GM23338 (cell line): ENCODE measurements at regions not wholly inside any gene's neighbourhood (a gene's known extent, or its start where the extent isn't known, plus 50 kb on each side); places are given as distances from the start of the nearest gene placed in this dataset.

Experiments
- ATAC-seq: fragments of 200-7000 bp; cut with Tn5 transposase; 3 replicates; pipeline ENCODE4 v1.9.1; 2020
- DNase-seq: peaks from one replicate; pipeline ENCODE4 v3.0.0-alpha.2; 2015; ENCODE audit warnings: low spot score
- H2AFZ ChIP-seq: fragments of 200-600 bp; sonication (generic); 2 replicates; pipeline ENCODE4 v1.8.0; 2016; ENCODE audit warnings: antibody characterized with exemption, mild to moderate bottlenecking, moderate library complexity
- H3F3A ChIP-seq: fragments of 200-600 bp; sonication (generic); replicated peaks from 2 replicates; pipeline ENCODE4 v1.8.0; 2017; ENCODE audit warnings: antibody characterized with exemption, mixed run types, low read depth
- H3K27ac ChIP-seq: fragments of 200-600 bp; sonication (generic); 2 replicates; pipeline ENCODE4 v1.6.1; 2016; ENCODE audit warnings: low read depth
- H3K27me3 ChIP-seq: fragments of 200-600 bp; sonication (generic); 2 replicates; pipeline ENCODE4 v1.8.0; 2016; ENCODE audit warnings: mild to moderate bottlenecking, mixed run types, moderate library complexity; ENCODE audit not compliant: insufficient read depth
- H3K36me3 ChIP-seq: fragments of 200-600 bp; sonication (generic); 2 replicates; pipeline ENCODE4 v1.8.0; 2016; ENCODE audit warnings: mild to moderate bottlenecking; ENCODE audit not compliant: insufficient read depth
- H3K4me1 ChIP-seq: fragments of 200-600 bp; sonication (generic); 2 replicates; pipeline ENCODE4 v1.8.0; 2016; ENCODE audit warnings: mild to moderate bottlenecking, moderate library complexity; ENCODE audit not compliant: insufficient read depth
- H3K4me2 ChIP-seq: fragments of 200-600 bp; sonication (generic); 2 replicates; pipeline ENCODE4 v1.7.1; 2017; ENCODE audit warnings: mixed run types
- H3K4me3 ChIP-seq: fragments of 200-600 bp; sonication (generic); 2 replicates; pipeline ENCODE4 v1.6.1; 2016; ENCODE audit warnings: mixed run types
- H3K79me2 ChIP-seq: fragments of 200-600 bp; sonication (generic); replicated peaks from 2 replicates; pipeline ENCODE4 v1.8.0; 2017; ENCODE audit warnings: mild to moderate bottlenecking; ENCODE audit not compliant: insufficient read depth
- H3K9me2 ChIP-seq: fragments of 200-600 bp; sonication (generic); 2 replicates; pipeline ENCODE4 v1.8.0; 2017; ENCODE audit not compliant: insufficient read depth
- H4K20me1 ChIP-seq: fragments of 200-600 bp; sonication (generic); replicated peaks from 2 replicates; pipeline ENCODE4 v1.8.0; 2017; ENCODE audit warnings: mild to moderate bottlenecking; ENCODE audit not compliant: insufficient read depth
- H3K27ac Mint-ChIP-seq: 2 replicates; pipeline ENCODE4 v1.8.0; 2020; ENCODE audit warnings: inconsistent platforms, mild to moderate bottlenecking, moderate library complexity, mixed read lengths
- H3K27me3 Mint-ChIP-seq: 3 replicates; pipeline ENCODE4 v1.8.0; 2022; ENCODE audit warnings: low read depth, mild to moderate bottlenecking, moderate library complexity, mixed read lengths, inconsistent platforms; ENCODE audit not compliant: insufficient read depth, poor library complexity
- H3K36me3 Mint-ChIP-seq: 3 replicates; pipeline ENCODE4 v1.8.0; 2021; ENCODE audit warnings: low read depth, mild to moderate bottlenecking, inconsistent platforms, moderate library complexity, mixed read lengths
- H3K4me1 Mint-ChIP-seq: 3 replicates; pipeline ENCODE4 v1.8.0; 2020; ENCODE audit warnings: mild to moderate bottlenecking, inconsistent platforms, mixed read lengths
- H3K4me3 Mint-ChIP-seq: 3 replicates; pipeline ENCODE4 v1.8.0; 2021; ENCODE audit warnings: moderate library complexity, mild to moderate bottlenecking, inconsistent platforms, mixed read lengths
- H3K9me3 Mint-ChIP-seq: 3 replicates; pipeline ENCODE4 v1.8.0; 2020; ENCODE audit warnings: moderate library complexity, mild to moderate bottlenecking, inconsistent platforms, mixed read lengths
- CREB1 ChIP-seq: fragments of 250-450 bp; sonication (Bioruptor Pico); IDR thresholded peaks from 2 replicates; pipeline ENCODE4 v1.5.0; 2020; ENCODE audit warnings: low read depth, mild to moderate bottlenecking, moderate library complexity
- CTCF ChIP-seq, 2 experiments: fragments of 200-600 bp in 1 of 2; sonication (generic) in 1 of 2; conservative IDR thresholded peaks; 2 replicates each; pipeline versions ENCODE4 v1.5.1 to v1.6.1; 2016 to 2017; ENCODE audit warnings: antibody characterized with exemption in 2 of 2, low read depth in 2 of 2, mild to moderate bottlenecking in 2 of 2, moderate library complexity in 1 of 2
- ETS1 ChIP-seq: IDR thresholded peaks from 2 replicates; pipeline ENCODE4 v1.6.1; 2016; ENCODE audit warnings: antibody characterized with exemption
- EZH2 ChIP-seq: fragments of 200-600 bp; sonication (generic); IDR thresholded peaks from one replicate; pipeline ENCODE4 v1.8.0; 2017; ENCODE audit warnings: antibody characterized with exemption, mild to moderate bottlenecking, low read depth; ENCODE audit not compliant: unreplicated experiment
- NANOG ChIP-seq: IDR thresholded peaks from 2 replicates; pipeline ENCODE4 v1.6.1; 2016; ENCODE audit warnings: antibody characterized with exemption, borderline replicate concordance
- POLR2AphosphoS5 ChIP-seq: IDR thresholded peaks from 2 replicates; pipeline ENCODE4 v1.6.1; 2016; ENCODE audit warnings: antibody characterized with exemption, low read depth
- REST ChIP-seq: IDR thresholded peaks from one replicate; pipeline ENCODE4 v1.6.1; 2018; ENCODE audit warnings: antibody characterized with exemption; ENCODE audit not compliant: unreplicated experiment
- STAT1 ChIP-seq: IDR thresholded peaks from one replicate; pipeline ENCODE4 v1.6.1; 2016; ENCODE audit warnings: antibody characterized with exemption; ENCODE audit not compliant: unreplicated experiment
- ZNF114 ChIP-seq: fragments of 250-450 bp; sonication (Bioruptor Pico); IDR thresholded peaks from 2 replicates; pipeline ENCODE4 v1.5.0; 2020; ENCODE audit warnings: mild to moderate bottlenecking, moderate library complexity
- ZNF331 ChIP-seq: fragments of 250-450 bp; sonication (Bioruptor Pico); IDR thresholded peaks from 2 replicates; pipeline ENCODE4 v1.5.0; 2020; ENCODE audit warnings: low read depth, mild to moderate bottlenecking, moderate library complexity

GRCh38 chr1:163664671-163665335 is 343.0 kb downstream of the NUF2 start:
- Histone ChIP-seq H3K4me2 (no peak overlapping the region), H3K4me1 (no peaks in the 10 kb centered on the region), H4K20me1 (no peaks in the 10 kb centered on the region), H3K4me3 (no peak overlapping the region), H3F3A (no peaks in the 10 kb centered on the region), H3K27me3 (no peaks in the 10 kb centered on the region), H3K36me3 (no peaks in the 10 kb centered on the region), H3K27ac (no peak overlapping the region), H2AFZ (peak overlapping the region; percentile 56; the same call in 1 of the 2 replicates), H3K9me2 (no peaks in the 10 kb centered on the region), H3K79me2 (no peaks in the 10 kb centered on the region)
- Mint-ChIP-seq H3K27me3 (no peaks in the 10 kb centered on the region), H3K36me3 (no peaks in the 10 kb centered on the region), H3K4me3 (no peak overlapping the region), H3K4me1 (0 out of 3 replicates have a peak, but pooled peaks cover 4% of the 10 kb centered on the region), H3K9me3 (no peaks in the 10 kb centered on the region), H3K27ac (no peak overlapping the region)
- DNase-seq (no peak), ATAC-seq (no peak)
- TF ChIP-seq CREB1 (CRISPR knock-in tag): no peak
- no peak for TF ChIP-seq NANOG
- TF ChIP-seq POLR2AphosphoS5: no peak
- no peak for TF ChIP-seq REST

GRCh38 chr1:163668472-163668871 is 346.7 kb downstream of the NUF2 start:
- Mint-ChIP-seq H3K9me3 (no peaks in the 10 kb centered on the region; the same call in 2 of the 3 replicates), H3K4me3 (no peak overlapping the region), H3K36me3 (no peaks in the 10 kb centered on the region), H3K27me3 (no peaks in the 10 kb centered on the region), H3K4me1 (no peaks in the 10 kb centered on the region), H3K27ac (no peak overlapping the region)
- Histone ChIP-seq H3K27ac (no peak overlapping the region), H3K9me2 (peaks cover 17% of the 10 kb centered on the region), H4K20me1 (no peaks in the 10 kb centered on the region), H3K4me3 (no peak overlapping the region), H3K36me3 (no peaks in the 10 kb centered on the region), H3F3A (no peaks in the 10 kb centered on the region), H2AFZ (no peak overlapping the region; the same call in 1 of the 2 replicates), H3K79me2 (no peaks in the 10 kb centered on the region), H3K27me3 (no peaks in the 10 kb centered on the region), H3K4me1 (no peaks in the 10 kb centered on the region; the same call in 1 of the 2 replicates), H3K4me2 (no peak overlapping the region)
- no peak for ATAC-seq
- no peak for DNase-seq
- TF ChIP-seq CTCF (conservative IDR thresholded peaks at IDR 0.05; ENCODE audit: low read depth in 2 of 2): no peak
- no peak for TF ChIP-seq ZNF114 (CRISPR knock-in tag)
- TF ChIP-seq CREB1 (CRISPR knock-in tag): no peak
- no peak for TF ChIP-seq ETS1
- TF ChIP-seq REST: no peak
- no peak for TF ChIP-seq EZH2
- TF ChIP-seq ZNF331 (CRISPR knock-in tag): no peak
- no peak for TF ChIP-seq STAT1
- TF ChIP-seq POLR2AphosphoS5: no peak
- TF ChIP-seq NANOG: no peak
